Pancreas (tissue), 10 donors: ENCODE measurements at regions not wholly inside any gene's neighbourhood (a gene's known extent, or its start where the extent isn't known, plus 50 kb on each side); places are given as distances from the start of the nearest gene placed in this dataset.
A peak's percentile ranks its signal among the peaks of the same experiment; 100 is the strongest.
"Not testable (repeated sequence)": the region's sequence is repeated elsewhere in the genome, so short reads cannot be mapped to it uniquely, and the experiment has no call there.

Experiments used
- ATAC-seq, 4 donors: fragments of 200-7000 bp; cut with Tn5 transposase; one replicate each; pipeline versions ENCODE4 v1.8.0 to v1.9.1; 2020; ENCODE audit warnings: mild to moderate bottlenecking in 4 of 4, moderate library complexity in 4 of 4
- DNase-seq, 6 donors: peaks; one replicate each; pipeline ENCODE4 v3.0.0-alpha.2; 2020
- FAIRE-seq: peaks from 2 replicates; lab custom pipeline; 2012; peaks lifted over from hg19 to GRCh38; lab: Jason Lieb, UNC
- H3K27ac ChIP-seq, 4 donors: fragments of 200-600 bp; sonication (generic); 1 replicate in 3 of 4; 2 replicates in 1 of 4; pipeline versions ENCODE4 v1.5.0 to v1.8.0; 2020
- H3K27me3 ChIP-seq, 4 donors: fragments of 200-600 bp; one replicate each; pipeline ENCODE4 v1.8.0; 2021
- H3K36me3 ChIP-seq, 3 donors: fragments of 200-600 bp; sonication (generic) in 1 of 3; one replicate each; pipeline versions ENCODE4 v1.5.0 to v1.8.0; 2020 to 2021
- H3K4me1 ChIP-seq, 3 donors: fragments of 200-600 bp; one replicate each; pipeline ENCODE4 v1.8.0; 2021
- H3K4me3 ChIP-seq, 4 donors: fragments of 200-600 bp; sonication (generic) in 2 of 4; one replicate each; pipeline versions ENCODE4 v1.5.0 to v1.8.0; 2020 to 2021
- H3K9me3 ChIP-seq, 4 donors: fragments of 200-600 bp; one replicate each; pipeline ENCODE4 v1.8.0; 2021
- WGBS, 2 donors: extraction: QIAGEN DNeasy Blood & Tissue Kit; methylation state at CpG; one replicate each; pipeline ENCODE4 v1.1.7; 2013; 5-methylcytosine and 5-hydroxymethylcytosine counted together
- intact Hi-C, 3 donors: fragments of 100-400 bp; cut with DNase I; formaldehyde crosslinking; loops; one replicate each; pipeline versions ENCODE4 v1.11.1 to v1.14.2; 2022
- TF ChIP-seq, protein P1 (sequence below), 4 donors: fragments of 200-600 bp; sonication (generic) in 3 of 4; IDR thresholded peaks; one replicate each; pipeline versions ENCODE4 v1.5.0 to v1.8.0; 2021; ENCODE audit warnings: antibody characterized with exemption in 4 of 4
- donor health status: healthy with polysubstance abuse.
- donor health status: DM: no; HTN: no; CAD: no; lungs with moderate emphysema.
- donor health status: DM: no; HTN: no; CAD: no.
- donor health status: control.
- donor health status: control.
- donor health status: Bipolar disorder and iron deficiency.
- donor health status: DM: yes; HTN: yes; CAD: no.
- donor health status: DM: no; HTN: no; CAD: no.
- donor health status: DM: no; HTN: no; CAD: no.
- donor health status: DM: yes; HTN: yes; CAD: no.

GRCh38 chr4:177494791-177495190, 52.6 kb upstream of the AGA start:
- ATAC-seq, result no peak
- H3K27ac ChIP-seq, result no peak overlapping the region
- WGBS, 2 donors, result 85 to 93% methylated on average over 2 of the region's 2 CpGs
- H3K4me1 ChIP-seq, result no peaks in the 10 kb centered on the region
- intact Hi-C loops, result no loop called here
- H3K36me3 ChIP-seq, result no peaks in the 10 kb centered on the region
- FAIRE-seq, result no peak
- TF ChIP-seq, protein P1, sequence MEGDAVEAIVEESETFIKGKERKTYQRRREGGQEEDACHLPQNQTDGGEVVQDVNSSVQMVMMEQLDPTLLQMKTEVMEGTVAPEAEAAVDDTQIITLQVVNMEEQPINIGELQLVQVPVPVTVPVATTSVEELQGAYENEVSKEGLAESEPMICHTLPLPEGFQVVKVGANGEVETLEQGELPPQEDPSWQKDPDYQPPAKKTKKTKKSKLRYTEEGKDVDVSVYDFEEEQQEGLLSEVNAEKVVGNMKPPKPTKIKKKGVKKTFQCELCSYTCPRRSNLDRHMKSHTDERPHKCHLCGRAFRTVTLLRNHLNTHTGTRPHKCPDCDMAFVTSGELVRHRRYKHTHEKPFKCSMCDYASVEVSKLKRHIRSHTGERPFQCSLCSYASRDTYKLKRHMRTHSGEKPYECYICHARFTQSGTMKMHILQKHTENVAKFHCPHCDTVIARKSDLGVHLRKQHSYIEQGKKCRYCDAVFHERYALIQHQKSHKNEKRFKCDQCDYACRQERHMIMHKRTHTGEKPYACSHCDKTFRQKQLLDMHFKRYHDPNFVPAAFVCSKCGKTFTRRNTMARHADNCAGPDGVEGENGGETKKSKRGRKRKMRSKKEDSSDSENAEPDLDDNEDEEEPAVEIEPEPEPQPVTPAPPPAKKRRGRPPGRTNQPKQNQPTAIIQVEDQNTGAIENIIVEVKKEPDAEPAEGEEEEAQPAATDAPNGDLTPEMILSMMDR (IDR thresholded peaks at IDR 0.05), result no peak
- no peak for DNase-seq
- no peak overlapping the region for H3K4me3 ChIP-seq
- H3K27me3 ChIP-seq, result no peaks in the 10 kb centered on the region
- no peaks in the 10 kb centered on the region for H3K9me3 ChIP-seq

GRCh38 chr4:177495626-177496025, 53.4 kb upstream of the AGA start:
- DNase-seq, result peak in 1 of 6 donors; percentile 42
- H3K27ac ChIP-seq, intact Hi-C loops, H3K4me1 ChIP-seq, FAIRE-seq, H3K27me3 ChIP-seq, ATAC-seq, H3K36me3 ChIP-seq, H3K4me3 ChIP-seq, H3K9me3 ChIP-seq: not testable (repeated sequence)
- WGBS, 2 donors, result 91 to 98% methylated on average over 26 to 27 of the region's 27 CpGs

GRCh38 chr4:177499537-177499936, 57.3 kb upstream of the AGA start:
- ATAC-seq, result no peak
- Histone ChIP-seq H3K27ac (no peak overlapping the region), H3K4me3 (no peak overlapping the region), H3K36me3 (no peaks in the 10 kb centered on the region), H3K9me3 (no peaks in the 10 kb centered on the region), H3K27me3 (no peaks in the 10 kb centered on the region), H3K4me1 (no peaks in the 10 kb centered on the region)
- DNase-seq, result peak in 1 of 6 donors; percentile 38
- 89 to 90% methylated on average over 14 of the region's 14 CpGs for WGBS, 2 donors
- no peak for FAIRE-seq
- TF ChIP-seq, protein P1 (IDR thresholded peaks at IDR 0.05), result no peak
- intact Hi-C loops, result no loop called here

GRCh38 chr4:177505171-177505615, 63.0 kb upstream of the AGA start:
- no peaks in the 10 kb centered on the region for H3K4me1 ChIP-seq
- H3K4me3 ChIP-seq, result no peak overlapping the region
- no peak overlapping the region for H3K27ac ChIP-seq
- no peak for FAIRE-seq
- WGBS, 2 donors, result 96% methylated on average over 9 of the region's 9 CpGs
- TF ChIP-seq, protein P1 (IDR thresholded peaks at IDR 0.05), result no peak
- no peaks in the 10 kb centered on the region for H3K9me3 ChIP-seq
- intact Hi-C loops, result no loop called here
- no peaks in the 10 kb centered on the region for H3K36me3 ChIP-seq
- no peak for DNase-seq
- no peaks in the 10 kb centered on the region for H3K27me3 ChIP-seq
- no peak for ATAC-seq

DNA sequence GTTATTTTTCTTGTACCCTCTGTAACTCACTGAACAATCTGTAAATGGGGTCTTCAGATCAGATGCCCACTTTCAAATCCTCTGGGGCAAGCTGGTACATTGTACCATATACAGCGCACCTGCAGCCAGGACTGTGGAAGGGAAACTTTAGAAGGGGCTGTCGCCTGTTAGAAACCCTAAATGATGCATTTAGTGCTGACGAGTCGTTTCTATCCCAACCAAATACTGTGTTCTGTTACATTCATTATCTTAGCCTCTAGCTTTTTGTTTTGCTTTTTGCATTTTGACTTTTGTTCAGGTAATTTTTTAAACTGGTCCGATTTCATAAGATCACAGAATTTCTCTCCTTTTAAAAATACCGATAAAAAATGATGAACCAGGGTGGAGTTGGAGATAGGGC, 66.4 kb upstream of the AGA start:
- no peaks in the 10 kb centered on the region for H3K36me3 ChIP-seq
- no peak for FAIRE-seq
- no peak overlapping the region for H3K27ac ChIP-seq
- H3K9me3 ChIP-seq, result no peaks in the 10 kb centered on the region
- no peak for ATAC-seq
- intact Hi-C loops, result no loop called here
- H3K4me1 ChIP-seq, result no peaks in the 10 kb centered on the region
- no peaks in the 10 kb centered on the region for H3K27me3 ChIP-seq
- TF ChIP-seq, protein P1 (IDR thresholded peaks at IDR 0.05), result no peak
- WGBS, 2 donors, result 84 to 92% methylated on average over 6 of the region's 6 CpGs
- DNase-seq, result no peak
- H3K4me3 ChIP-seq, result no peak overlapping the region
